22Rv1 (cell line): ENCODE measurements at regions not wholly inside any gene's neighbourhood (a gene's known extent, or its start where the extent isn't known, plus 50 kb on each side); places are given as distances from the start of the nearest gene placed in this dataset.

Experiments used
- H3K27ac ChIP-seq: fragments of 450-650 bp; 2 replicates; pipeline ENCODE4 v1.5.1; 2017
- ZFX ChIP-seq: fragments of 450-650 bp; IDR thresholded peaks from 2 replicates; pipeline ENCODE4 v1.6.1; 2017; ENCODE audit warnings: antibody characterized with exemption, borderline replicate concordance
- TF ChIP-seq, protein P1 (sequence below): fragments of 450-650 bp; IDR thresholded peaks from 2 replicates; pipeline ENCODE4 v1.5.1; 2017; ENCODE audit warnings: mild to moderate bottlenecking

- TF ChIP-seq ZFX: no peak
- TF ChIP-seq, protein P1, sequence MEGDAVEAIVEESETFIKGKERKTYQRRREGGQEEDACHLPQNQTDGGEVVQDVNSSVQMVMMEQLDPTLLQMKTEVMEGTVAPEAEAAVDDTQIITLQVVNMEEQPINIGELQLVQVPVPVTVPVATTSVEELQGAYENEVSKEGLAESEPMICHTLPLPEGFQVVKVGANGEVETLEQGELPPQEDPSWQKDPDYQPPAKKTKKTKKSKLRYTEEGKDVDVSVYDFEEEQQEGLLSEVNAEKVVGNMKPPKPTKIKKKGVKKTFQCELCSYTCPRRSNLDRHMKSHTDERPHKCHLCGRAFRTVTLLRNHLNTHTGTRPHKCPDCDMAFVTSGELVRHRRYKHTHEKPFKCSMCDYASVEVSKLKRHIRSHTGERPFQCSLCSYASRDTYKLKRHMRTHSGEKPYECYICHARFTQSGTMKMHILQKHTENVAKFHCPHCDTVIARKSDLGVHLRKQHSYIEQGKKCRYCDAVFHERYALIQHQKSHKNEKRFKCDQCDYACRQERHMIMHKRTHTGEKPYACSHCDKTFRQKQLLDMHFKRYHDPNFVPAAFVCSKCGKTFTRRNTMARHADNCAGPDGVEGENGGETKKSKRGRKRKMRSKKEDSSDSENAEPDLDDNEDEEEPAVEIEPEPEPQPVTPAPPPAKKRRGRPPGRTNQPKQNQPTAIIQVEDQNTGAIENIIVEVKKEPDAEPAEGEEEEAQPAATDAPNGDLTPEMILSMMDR: no peak
- no peak overlapping the region for H3K27ac ChIP-seq
Measured at GRCh38 chr6:15927531-15928225, 201.2 kb upstream of the MYLIP start.

DNA sequence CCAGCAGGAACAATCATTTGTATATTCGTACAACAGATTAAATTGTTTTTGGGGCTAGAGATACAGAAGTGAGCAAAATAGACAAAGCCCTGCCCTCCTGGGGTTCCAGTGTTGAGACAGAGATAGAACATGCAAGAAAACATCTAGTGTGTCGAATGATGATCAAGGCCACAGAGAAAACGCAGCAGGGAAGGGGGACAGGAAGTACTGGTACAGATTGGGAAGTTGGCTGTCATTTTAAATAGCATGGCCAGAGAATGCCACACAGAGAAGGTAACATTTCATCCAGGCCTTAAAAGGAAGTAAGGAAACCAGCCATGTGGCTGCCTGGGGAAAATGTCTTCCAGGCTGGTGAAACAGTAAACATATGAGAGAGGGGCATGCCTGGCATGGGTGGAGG is 202.6 kb upstream of the MYLIP start:
- TF ChIP-seq, protein P1: no peak
- no peak for TF ChIP-seq ZFX
- H3K27ac ChIP-seq: no peak overlapping the region

- no peak for TF ChIP-seq ZFX
- TF ChIP-seq, protein P1: no peak
- H3K27ac ChIP-seq: no peak overlapping the region
Measured at GRCh38 chr6:15924893-15925292, 204.0 kb upstream of the MYLIP start.

GRCh38 chr6:15922510-15923250 is 206.2 kb upstream of the MYLIP start:
- TF ChIP-seq ZFX: no peak
- TF ChIP-seq, protein P1: no peak

GRCh38 chr6:15921243-15921642 is 207.6 kb upstream of the MYLIP start:
- no peak for TF ChIP-seq ZFX
- TF ChIP-seq, protein P1: no peak
- no peak overlapping the region for H3K27ac ChIP-seq

More at GRCh38 chr6:15922510-15923250, 206.2 kb upstream of the MYLIP start:
- H3K27ac ChIP-seq: no peak overlapping the region

GRCh38 chr6:15916581-15916980 is 212.3 kb upstream of the MYLIP start:
- no peak for TF ChIP-seq ZFX
- TF ChIP-seq, protein P1: no peak
- no peak overlapping the region for H3K27ac ChIP-seq

GRCh38 chr6:15915508-15916178 is 213.2 kb upstream of the MYLIP start:
- no peak overlapping the region for H3K27ac ChIP-seq
- TF ChIP-seq, protein P1: no peak
- TF ChIP-seq ZFX: no peak
